ENCODE measurements at regions not wholly inside any gene's neighbourhood (a gene's known extent, or its start where the extent isn't known, plus 50 kb on each side); places are given as distances from the start of the nearest gene placed in this dataset.
"Not testable (repeated sequence)": the region's sequence is repeated elsewhere in the genome, so short reads cannot be mapped to it uniquely, and the experiment has no call there.

GRCh38 chr9:39463696-39464095 lies 108.2 kb downstream of the SPATA31A1 start:
- Histone ChIP-seq H3K4me3 (ENCODE audit: insufficient read depth, low read length) (peak overlapping the region; percentile 62), H3K4me2 (ENCODE audit: insufficient read depth, low read length) (peak overlapping the region; percentile 55)
- DNase-seq (ENCODE audit: insufficient read length, low spot score, missing footprints); H4K20me1 ChIP-seq (ENCODE audit: insufficient read depth, low read length); H2AFZ ChIP-seq (ENCODE audit: low read length); H3K79me2 ChIP-seq (ENCODE audit: insufficient read depth, low read length); H3K36me3 ChIP-seq (ENCODE audit: insufficient read depth, low read length); H3K4me1 ChIP-seq (ENCODE audit: insufficient read depth, low read length); H3K9me3 ChIP-seq (ENCODE audit: low read depth, low read length); H3K27ac ChIP-seq (ENCODE audit: low read depth, low read length); H3K27me3 ChIP-seq (ENCODE audit: insufficient read depth, low read length): not testable (repeated sequence)

- H3K9me3 ChIP-seq (ENCODE audit: low read depth, low read length); H3K36me3 ChIP-seq (ENCODE audit: insufficient read depth, low read length); H3K27ac ChIP-seq (ENCODE audit: low read depth, low read length); H3K4me1 ChIP-seq (ENCODE audit: insufficient read depth, low read length); H3K79me2 ChIP-seq (ENCODE audit: insufficient read depth, low read length); H2AFZ ChIP-seq (ENCODE audit: low read length); H4K20me1 ChIP-seq (ENCODE audit: insufficient read depth, low read length); H3K27me3 ChIP-seq (ENCODE audit: insufficient read depth, low read length); DNase-seq (ENCODE audit: insufficient read length, low spot score, missing footprints): not testable (repeated sequence)
- H3K4me3 ChIP-seq (ENCODE audit: insufficient read depth, low read length): peak overlapping the region; percentile 62
- H3K4me2 ChIP-seq (ENCODE audit: insufficient read depth, low read length): peak overlapping the region; percentile 57
Observed at GRCh38 chr9:39464122-39464777, 108.8 kb downstream of the SPATA31A1 start.

GRCh38 chr9:39474499-39474898 lies 119.0 kb downstream of the SPATA31A1 start:
- not testable (repeated sequence) for H3K4me1 ChIP-seq (ENCODE audit: insufficient read depth, low read length); H3K36me3 ChIP-seq (ENCODE audit: insufficient read depth, low read length)

GRCh38 chr9:39483073-39483472 lies 127.6 kb downstream of the SPATA31A1 start:
- H3K4me1 ChIP-seq (ENCODE audit: insufficient read depth, low read length); H2AFZ ChIP-seq (ENCODE audit: low read length): not testable (repeated sequence)

More at GRCh38 chr9:39474499-39474898, 119.0 kb downstream of the SPATA31A1 start:
- H3K4me2 ChIP-seq (ENCODE audit: insufficient read depth, low read length); H3K79me2 ChIP-seq (ENCODE audit: insufficient read depth, low read length); H3K4me3 ChIP-seq (ENCODE audit: insufficient read depth, low read length); H3K9me3 ChIP-seq (ENCODE audit: low read depth, low read length); H3K27ac ChIP-seq (ENCODE audit: low read depth, low read length); H4K20me1 ChIP-seq (ENCODE audit: insufficient read depth, low read length); DNase-seq (ENCODE audit: insufficient read length, low spot score, missing footprints); H2AFZ ChIP-seq (ENCODE audit: low read length); H3K27me3 ChIP-seq (ENCODE audit: insufficient read depth, low read length): not testable (repeated sequence)

GRCh38 chr9:39483880-39484279 lies 128.4 kb downstream of the SPATA31A1 start:
- not testable (repeated sequence) for DNase-seq (ENCODE audit: insufficient read length, low spot score, missing footprints); H3K36me3 ChIP-seq (ENCODE audit: insufficient read depth, low read length); H3K4me1 ChIP-seq (ENCODE audit: insufficient read depth, low read length); H3K9me3 ChIP-seq (ENCODE audit: low read depth, low read length); H3K27ac ChIP-seq (ENCODE audit: low read depth, low read length); H3K27me3 ChIP-seq (ENCODE audit: insufficient read depth, low read length); H3K4me2 ChIP-seq (ENCODE audit: insufficient read depth, low read length); H2AFZ ChIP-seq (ENCODE audit: low read length); H4K20me1 ChIP-seq (ENCODE audit: insufficient read depth, low read length); H3K79me2 ChIP-seq (ENCODE audit: insufficient read depth, low read length); H3K4me3 ChIP-seq (ENCODE audit: insufficient read depth, low read length)

More at GRCh38 chr9:39483073-39483472, 127.6 kb downstream of the SPATA31A1 start:
- not testable (repeated sequence) for H3K36me3 ChIP-seq (ENCODE audit: insufficient read depth, low read length); DNase-seq (ENCODE audit: insufficient read length, low spot score, missing footprints); H3K4me2 ChIP-seq (ENCODE audit: insufficient read depth, low read length); H3K27me3 ChIP-seq (ENCODE audit: insufficient read depth, low read length); H3K27ac ChIP-seq (ENCODE audit: low read depth, low read length); H3K9me3 ChIP-seq (ENCODE audit: low read depth, low read length); H3K79me2 ChIP-seq (ENCODE audit: insufficient read depth, low read length); H3K4me3 ChIP-seq (ENCODE audit: insufficient read depth, low read length); H4K20me1 ChIP-seq (ENCODE audit: insufficient read depth, low read length)

GRCh38 chr9:39484292-39484691 lies 128.8 kb downstream of the SPATA31A1 start:
- H3K36me3 ChIP-seq (ENCODE audit: insufficient read depth, low read length); H3K4me1 ChIP-seq (ENCODE audit: insufficient read depth, low read length); H2AFZ ChIP-seq (ENCODE audit: low read length); H3K79me2 ChIP-seq (ENCODE audit: insufficient read depth, low read length); H3K27ac ChIP-seq (ENCODE audit: low read depth, low read length); H3K27me3 ChIP-seq (ENCODE audit: insufficient read depth, low read length); H3K4me3 ChIP-seq (ENCODE audit: insufficient read depth, low read length); H3K4me2 ChIP-seq (ENCODE audit: insufficient read depth, low read length); H3K9me3 ChIP-seq (ENCODE audit: low read depth, low read length); DNase-seq (ENCODE audit: insufficient read length, low spot score, missing footprints); H4K20me1 ChIP-seq (ENCODE audit: insufficient read depth, low read length): not testable (repeated sequence)

GRCh38 chr9:39487477-39487876 lies 132.0 kb downstream of the SPATA31A1 start:
- not testable (repeated sequence) for H3K79me2 ChIP-seq (ENCODE audit: insufficient read depth, low read length); H3K36me3 ChIP-seq (ENCODE audit: insufficient read depth, low read length); DNase-seq (ENCODE audit: insufficient read length, low spot score, missing footprints); H3K4me1 ChIP-seq (ENCODE audit: insufficient read depth, low read length); H3K4me2 ChIP-seq (ENCODE audit: insufficient read depth, low read length); H3K27me3 ChIP-seq (ENCODE audit: insufficient read depth, low read length); H3K9me3 ChIP-seq (ENCODE audit: low read depth, low read length); H3K4me3 ChIP-seq (ENCODE audit: insufficient read depth, low read length); H2AFZ ChIP-seq (ENCODE audit: low read length); H4K20me1 ChIP-seq (ENCODE audit: insufficient read depth, low read length); H3K27ac ChIP-seq (ENCODE audit: low read depth, low read length)

GRCh38 chr9:39496248-39496647 lies 140.8 kb downstream of the SPATA31A1 start:
- H3K4me2 ChIP-seq (ENCODE audit: insufficient read depth, low read length); H4K20me1 ChIP-seq (ENCODE audit: insufficient read depth, low read length); H3K9me3 ChIP-seq (ENCODE audit: low read depth, low read length); H3K4me3 ChIP-seq (ENCODE audit: insufficient read depth, low read length); H3K27me3 ChIP-seq (ENCODE audit: insufficient read depth, low read length); H3K27ac ChIP-seq (ENCODE audit: low read depth, low read length); DNase-seq (ENCODE audit: insufficient read length, low spot score, missing footprints); H2AFZ ChIP-seq (ENCODE audit: low read length); H3K36me3 ChIP-seq (ENCODE audit: insufficient read depth, low read length); H3K79me2 ChIP-seq (ENCODE audit: insufficient read depth, low read length); H3K4me1 ChIP-seq (ENCODE audit: insufficient read depth, low read length): not testable (repeated sequence)

- H3K9me3 ChIP-seq (ENCODE audit: low read depth, low read length); H3K27ac ChIP-seq (ENCODE audit: low read depth, low read length); H4K20me1 ChIP-seq (ENCODE audit: insufficient read depth, low read length); H3K4me2 ChIP-seq (ENCODE audit: insufficient read depth, low read length); H3K4me1 ChIP-seq (ENCODE audit: insufficient read depth, low read length); H3K79me2 ChIP-seq (ENCODE audit: insufficient read depth, low read length); H2AFZ ChIP-seq (ENCODE audit: low read length); H3K4me3 ChIP-seq (ENCODE audit: insufficient read depth, low read length); H3K36me3 ChIP-seq (ENCODE audit: insufficient read depth, low read length); DNase-seq (ENCODE audit: insufficient read length, low spot score, missing footprints); H3K27me3 ChIP-seq (ENCODE audit: insufficient read depth, low read length): not testable (repeated sequence)
Observed at GRCh38 chr9:39503178-39503577, 147.7 kb downstream of the SPATA31A1 start.

All from osteoblast (primary cell).